ENCODE measurements at regions not wholly inside any gene's neighbourhood (a gene's known extent, or its start where the extent isn't known, plus 50 kb on each side); places are given as distances from the start of the nearest gene placed in this dataset.

GRCh38 chr14:37650356-37651037 is 55.1 kb downstream of the TTC6 start:
- no peaks in the 10 kb centered on the region for H3K4me1 ChIP-seq (ENCODE audit: control insufficient read depth in 1 of 2, insufficient read depth in 2 of 2, low read length in 2 of 2)
- no peak overlapping the region for H3K27ac ChIP-seq (ENCODE audit: low read depth in 1 of 2, low read length in 2 of 2)
- H3K9me3 Mint-ChIP-seq = peaks cover 0 to 2% (median 0%) of the 10 kb centered on the region in 7 donors
- H3K36me3 ChIP-seq (replicated peaks in 1 of 2; ENCODE audit: control insufficient read depth in 1 of 2, insufficient read depth in 2 of 2, low read length in 2 of 2) = no peaks in the 10 kb centered on the region
- H2AFZ ChIP-seq (ENCODE audit: insufficient read depth, low read depth, low read length, poor library complexity, severe bottlenecking) = no peak overlapping the region
- H3K27ac Mint-ChIP-seq = no peak overlapping the region
- intact Hi-C loops (cut with micrococcal nuclease) = no loop called here
- H3K36me3 Mint-ChIP-seq = no peaks in the 10 kb centered on the region
- TF ChIP-seq, protein P1, sequence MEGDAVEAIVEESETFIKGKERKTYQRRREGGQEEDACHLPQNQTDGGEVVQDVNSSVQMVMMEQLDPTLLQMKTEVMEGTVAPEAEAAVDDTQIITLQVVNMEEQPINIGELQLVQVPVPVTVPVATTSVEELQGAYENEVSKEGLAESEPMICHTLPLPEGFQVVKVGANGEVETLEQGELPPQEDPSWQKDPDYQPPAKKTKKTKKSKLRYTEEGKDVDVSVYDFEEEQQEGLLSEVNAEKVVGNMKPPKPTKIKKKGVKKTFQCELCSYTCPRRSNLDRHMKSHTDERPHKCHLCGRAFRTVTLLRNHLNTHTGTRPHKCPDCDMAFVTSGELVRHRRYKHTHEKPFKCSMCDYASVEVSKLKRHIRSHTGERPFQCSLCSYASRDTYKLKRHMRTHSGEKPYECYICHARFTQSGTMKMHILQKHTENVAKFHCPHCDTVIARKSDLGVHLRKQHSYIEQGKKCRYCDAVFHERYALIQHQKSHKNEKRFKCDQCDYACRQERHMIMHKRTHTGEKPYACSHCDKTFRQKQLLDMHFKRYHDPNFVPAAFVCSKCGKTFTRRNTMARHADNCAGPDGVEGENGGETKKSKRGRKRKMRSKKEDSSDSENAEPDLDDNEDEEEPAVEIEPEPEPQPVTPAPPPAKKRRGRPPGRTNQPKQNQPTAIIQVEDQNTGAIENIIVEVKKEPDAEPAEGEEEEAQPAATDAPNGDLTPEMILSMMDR (IDR thresholded peaks at IDR 0.05) = no peak
- no peaks in the 10 kb centered on the region for H3K9me3 ChIP-seq (replicated peaks in 1 of 2; ENCODE audit: control insufficient read depth in 1 of 2, insufficient read depth in 1 of 2, low read length in 2 of 2)
- no peaks in the 10 kb centered on the region for H3K27me3 ChIP-seq (ENCODE audit: control insufficient read depth in 2 of 2, insufficient read depth in 2 of 2, low read length in 2 of 2)
- no peak overlapping the region for H3K4me2 ChIP-seq (replicated peaks; ENCODE audit: extremely low read depth, low read length, poor library complexity, severe bottlenecking)
- H3K4me3 ChIP-seq (replicated peaks in 1 of 3; ENCODE audit: low read depth in 2 of 3, low read length in 3 of 3) = no peak overlapping the region
- no peaks in the 10 kb centered on the region for H3K79me2 ChIP-seq (ENCODE audit: insufficient read depth, low read length)
- H3K4me3 Mint-ChIP-seq = no peak overlapping the region
- no peaks in the 10 kb centered on the region for H4K20me1 ChIP-seq (ENCODE audit: insufficient read depth, low read length)
- no peak overlapping the region for H3K9ac ChIP-seq (ENCODE audit: insufficient read depth, low read length, poor library complexity, severe bottlenecking)
- H3K4me1 Mint-ChIP-seq = no peaks in the 10 kb centered on the region
- DNase-seq = no peak
- H3K27me3 Mint-ChIP-seq (ENCODE audit: low read depth in 3 of 3) = peaks cover 2 to 4% (median 2%) of the 10 kb centered on the region in 3 donors
- 100% methylated on average over 1 of the region's 5 CpGs for WGBS (ENCODE audit: insufficient coverage)

DNA sequence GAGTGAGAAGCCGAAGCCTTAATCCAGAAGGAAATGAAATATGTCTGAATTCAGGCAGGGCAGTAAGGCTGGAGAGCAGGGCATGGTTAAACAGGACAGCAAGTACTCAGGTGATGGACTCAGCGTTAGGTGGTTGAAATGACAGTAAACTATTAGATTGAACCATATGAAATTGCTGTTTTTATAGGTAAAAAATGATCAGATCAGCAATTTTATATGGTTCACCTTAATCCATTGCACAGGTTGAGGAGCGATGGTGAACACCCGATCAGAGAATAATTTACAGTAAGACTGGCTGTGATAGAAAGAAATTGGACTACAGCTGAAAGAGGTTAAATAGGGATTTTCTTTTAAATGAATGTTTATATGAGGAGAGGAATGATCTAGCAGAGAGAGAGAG is 56.6 kb downstream of the TTC6 start:
- peaks cover 2 to 6% (median 2%) of the 10 kb centered on the region in 3 donors for H3K27me3 Mint-ChIP-seq (ENCODE audit: low read depth in 3 of 3)
- H3K4me3 ChIP-seq (replicated peaks in 1 of 3; ENCODE audit: low read depth in 2 of 3, low read length in 3 of 3) = no peak overlapping the region
- no peaks in the 10 kb centered on the region for H4K20me1 ChIP-seq (ENCODE audit: insufficient read depth, low read length)
- no peak overlapping the region for H2AFZ ChIP-seq (ENCODE audit: insufficient read depth, low read depth, low read length, poor library complexity, severe bottlenecking)
- H3K4me1 ChIP-seq (ENCODE audit: control insufficient read depth in 1 of 2, insufficient read depth in 2 of 2, low read length in 2 of 2) = no peaks in the 10 kb centered on the region
- H3K4me3 Mint-ChIP-seq = no peak overlapping the region
- no peaks in the 10 kb centered on the region for H3K36me3 ChIP-seq (replicated peaks in 1 of 2; ENCODE audit: control insufficient read depth in 1 of 2, insufficient read depth in 2 of 2, low read length in 2 of 2)
- TF ChIP-seq, protein P1 (IDR thresholded peaks at IDR 0.05) = no peak
- DNase-seq = no peak
- WGBS (ENCODE audit: insufficient coverage) = 88% methylated on average over 1 of the region's 4 CpGs
- no peaks in the 10 kb centered on the region for H3K36me3 Mint-ChIP-seq
- H3K79me2 ChIP-seq (ENCODE audit: insufficient read depth, low read length) = no peaks in the 10 kb centered on the region
- no peaks in the 10 kb centered on the region for H3K27me3 ChIP-seq (ENCODE audit: control insufficient read depth in 2 of 2, insufficient read depth in 2 of 2, low read length in 2 of 2)
- intact Hi-C loops (cut with micrococcal nuclease) = no loop called here
- no peaks in the 10 kb centered on the region for H3K9me3 ChIP-seq (replicated peaks in 1 of 2; ENCODE audit: control insufficient read depth in 1 of 2, insufficient read depth in 1 of 2, low read length in 2 of 2)
- H3K9ac ChIP-seq (ENCODE audit: insufficient read depth, low read length, poor library complexity, severe bottlenecking) = no peak overlapping the region
- no peaks in the 10 kb centered on the region for H3K4me1 Mint-ChIP-seq
- H3K9me3 Mint-ChIP-seq = peaks cover 0 to 5% (median 2%) of the 10 kb centered on the region in 7 donors
- no peak overlapping the region for H3K27ac Mint-ChIP-seq
- H3K27ac ChIP-seq (ENCODE audit: low read depth in 1 of 2, low read length in 2 of 2) = no peak overlapping the region
- H3K4me2 ChIP-seq (replicated peaks; ENCODE audit: extremely low read depth, low read length, poor library complexity, severe bottlenecking) = no peak overlapping the region

All from CD14-positive monocyte (primary cell).